IMR-90 (cell line): ENCODE measurements at regions not wholly inside any gene's neighbourhood (a gene's known extent, or its start where the extent isn't known, plus 50 kb on each side); places are given as distances from the start of the nearest gene placed in this dataset.

Source experiments
- CEBPB ChIP-seq: IDR thresholded peaks from 2 replicates; pipeline ENCODE4 v1.6.1; 2012; ENCODE audit warnings: low read depth, low read length, improper control_type of control experiment
- CTCF ChIP-seq: conservative IDR thresholded peaks from 2 replicates; pipeline ENCODE4 v1.5.1; 2012; ENCODE audit warnings: mild to moderate bottlenecking, low read depth, low read length, improper control_type of control experiment
- MXI1 ChIP-seq: IDR thresholded peaks from 2 replicates; pipeline ENCODE4 v1.6.1; 2012; ENCODE audit warnings: low read depth, mild to moderate bottlenecking, low read length, moderate library complexity, borderline replicate concordance
- POLR2A ChIP-seq: IDR thresholded peaks from 2 replicates; pipeline ENCODE4 v1.6.1; 2012; ENCODE audit warnings: mild to moderate bottlenecking, low read depth, low read length

GRCh38 chrX:88397551-88397950 is 349.5 kb upstream of the CPXCR1 start:
- TF ChIP-seq POLR2A (no peak), CTCF (0 out of 2 replicates have a peak, but pooled peaks have one; percentile 1), MXI1 (no peak), CEBPB (no peak)
